Heart right ventricle (tissue), 16 donors: ENCODE measurements at regions not wholly inside any gene's neighbourhood (a gene's known extent, or its start where the extent isn't known, plus 50 kb on each side); places are given as distances from the start of the nearest gene placed in this dataset.

ENCODE experiments used
- ATAC-seq, 8 donors: fragments of 200-7000 bp; cut with Tn5 transposase; one replicate each; pipeline ENCODE4 v1.9.1; 2020; ENCODE audit warnings: mild to moderate bottlenecking in 8 of 8, moderate library complexity in 8 of 8, moderate number of reproducible peaks in 1 of 8
- DNase-seq, 2 donors: peaks; one replicate each; pipeline ENCODE4 v3.0.0-alpha.2; 2020
- H3K27ac ChIP-seq, 10 donors: fragments of 200-600 bp; sonication (generic) in 2 of 10; one replicate each; pipeline versions ENCODE4 v1.5.0 to v1.8.0; 2020 to 2022; ENCODE audit warnings: mild to moderate bottlenecking in 3 of 10
- H3K27me3 ChIP-seq, 7 donors: fragments of 200-600 bp; one replicate each; pipeline ENCODE4 v1.8.0; 2021 to 2022; ENCODE audit warnings: mild to moderate bottlenecking in 2 of 7
- H3K36me3 ChIP-seq, 9 donors: fragments of 200-600 bp; sonication (generic) in 1 of 9; one replicate each; pipeline versions ENCODE4 v1.5.0 to v1.8.0; 2020 to 2022; ENCODE audit warnings: mild to moderate bottlenecking in 2 of 9
- H3K4me1 ChIP-seq, 9 donors: fragments of 200-600 bp; sonication (generic) in 1 of 9; one replicate each; pipeline versions ENCODE4 v1.5.0 to v1.8.0; 2020 to 2022; ENCODE audit warnings: mild to moderate bottlenecking in 4 of 9
- H3K4me3 ChIP-seq, 10 donors: fragments of 200-600 bp; sonication (generic) in 2 of 10; one replicate each; pipeline versions ENCODE4 v1.5.0 to v1.8.0; 2020 to 2022; ENCODE audit warnings: mild to moderate bottlenecking in 7 of 10, moderate library complexity in 2 of 10
- H3K9me3 ChIP-seq, 11 donors: fragments of 200-600 bp in 10 of 11; sonication (generic) in 2 of 11; one replicate each; pipeline versions ENCODE4 v1.5.0 to v1.8.0; 2013 to 2022; ENCODE audit warnings: mild to moderate bottlenecking in 2 of 11, control low read depth in 1 of 11, moderate library complexity in 1 of 11
- CTCF ChIP-seq, 9 donors: fragments of 200-600 bp; sonication (generic) in 2 of 9; IDR thresholded peaks; one replicate each; pipeline versions ENCODE4 v1.5.0 to v1.8.0; 2021 to 2022; ENCODE audit warnings: antibody characterized with exemption in 9 of 9, mild to moderate bottlenecking in 5 of 9, moderate library complexity in 1 of 9
- WGBS, 2 donors: extraction: QIAGEN DNeasy Blood & Tissue Kit; methylation state at CpG; one replicate each; pipeline ENCODE4 v1.1.7; 2013; ENCODE audit warnings: inconsistent platforms in 1 of 2; 5-methylcytosine and 5-hydroxymethylcytosine counted together
- intact Hi-C, 10 donors: fragments of 100-400 bp; cut with DNase I; formaldehyde crosslinking; loops; one replicate each; pipeline versions ENCODE4 v1.11.1 to v1.14.2; 2022
- donor health status: Arrhythmogenic right ventricular cardiomyopathy.
- donor health status: ischemic (EF 13 %, LVEDD 7.1; RV severe dilation, severe dysfunction).
- donor health status: healthy with polysubstance abuse.
- donor health status: DM: no; HTN: yes; CAD: no.
- donor health status: DM: no; HTN: no; CAD: no.
- donor health status: ischemic (EF 25% LVEDD 6.9; RV normal size, moderate dysfunction).
- donor health status: ischemic (EF 25% LVEDD 5.7; RV mildly dilated, moderate dysfunction).
- donor health status: healthy.
- donor health status: DM: yes; HTN: yes; CAD: no.
- donor health status: Ischemic cardiomyopathy.
- donor health status: ischemic (EF 35%, LVEDD 5.7; RV mildly dilated, moderate dysfunction).
- donor health status: nonischemic (EF 11% LVEDD 7.7; RV severe dilation, severe dysfunction).
- donor health status: DM: yes; HTN: yes; CAD: no.
- donor health status: PGD.
- donor health status: ischemic (EF 29% LVEDD 5.4; RV normal size, mild dysfunction).
- donor health status: nonischemic (EF 23%, LVEDD 6.1; RV moderate dilation, normal function).

DNA sequence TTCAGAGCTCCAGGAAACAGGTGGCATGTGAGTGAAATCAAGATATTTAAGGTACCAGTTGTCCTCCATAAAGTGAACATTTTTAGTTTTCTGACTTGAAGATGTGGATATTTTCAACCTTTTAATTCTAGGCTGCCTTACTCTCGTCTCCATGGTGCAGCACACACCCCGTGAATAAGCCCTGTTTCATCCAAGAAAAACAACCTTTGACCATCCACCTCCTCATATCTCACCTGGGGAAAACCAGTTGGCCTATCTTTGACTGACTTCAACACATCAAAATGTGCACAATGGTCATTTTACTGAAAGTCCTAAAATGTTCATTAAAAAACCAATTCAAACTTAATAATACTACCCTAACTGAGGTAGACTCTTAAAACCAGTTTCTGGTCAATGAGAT, 73.8 kb upstream of the CD2AP start:
- intact Hi-C loops, result no loop called here
- no peaks in the 10 kb centered on the region for H3K36me3 ChIP-seq
- no peaks in the 10 kb centered on the region for H3K9me3 ChIP-seq
- no peaks in the 10 kb centered on the region for H3K27me3 ChIP-seq
- DNase-seq (no peak), ATAC-seq (no peak)
- no peak overlapping the region for H3K27ac ChIP-seq
- H3K4me3 ChIP-seq, result no peak overlapping the region
- WGBS, 2 donors, result 88 to 90% methylated on average over 2 of the region's 2 CpGs
- no peak for TF ChIP-seq CTCF (IDR thresholded peaks at IDR 0.05)
- H3K4me1 ChIP-seq, result no peaks in the 10 kb centered on the region

- intact Hi-C loops, result no loop called here
- 82 to 87% methylated on average over 4 of the region's 4 CpGs for WGBS, 2 donors
- Histone ChIP-seq H3K27ac (no peak overlapping the region), H3K4me1 (no peaks in the 10 kb centered on the region), H3K9me3 (no peaks in the 10 kb centered on the region), H3K4me3 (no peak overlapping the region), H3K36me3 (no peaks in the 10 kb centered on the region), H3K27me3 (no peaks in the 10 kb centered on the region)
- ATAC-seq (no peak), DNase-seq (no peak)
- no peak for TF ChIP-seq CTCF (IDR thresholded peaks at IDR 0.05)
Observed at GRCh38 chr6:47404435-47404834, 73.2 kb upstream of the CD2AP start.

GRCh38 chr6:47405273-47405672, 72.3 kb upstream of the CD2AP start:
- DNase-seq (no peak), ATAC-seq (no peak)
- H3K27me3 ChIP-seq, result no peaks in the 10 kb centered on the region
- 72 to 73% methylated on average over 5 of the region's 5 CpGs for whole genome bisulfite sequencing, 2 donors
- H3K9me3 ChIP-seq, result no peaks in the 10 kb centered on the region
- H3K27ac ChIP-seq, result no peak overlapping the region
- intact Hi-C loops, result no loop called here
- no peaks in the 10 kb centered on the region for H3K36me3 ChIP-seq
- H3K4me3 ChIP-seq, result no peak overlapping the region
- TF ChIP-seq CTCF (IDR thresholded peaks at IDR 0.05), result no peak
- H3K4me1 ChIP-seq, result no peaks in the 10 kb centered on the region

- ATAC-seq, result no peak
- no peak for DNase-seq
- 96 to 97% methylated on average over 1 of the region's 1 CpG for WGBS, 2 donors
- Histone ChIP-seq H3K4me1 (no peaks in the 10 kb centered on the region), H3K4me3 (no peak overlapping the region), H3K36me3 (no peaks in the 10 kb centered on the region), H3K27ac (no peak overlapping the region), H3K27me3 (no peaks in the 10 kb centered on the region), H3K9me3 (no peaks in the 10 kb centered on the region)
- TF ChIP-seq CTCF (IDR thresholded peaks at IDR 0.05), result no peak
- intact Hi-C loops, result no loop called here
Observed at GRCh38 chr6:47407300-47408281, 70.0 kb upstream of the CD2AP start.
